GM12891 (cell line): ENCODE measurements at regions not wholly inside any gene's neighbourhood (a gene's known extent, or its start where the extent isn't known, plus 50 kb on each side); places are given as distances from the start of the nearest gene placed in this dataset.

Source experiments
- POLR2A ChIP-seq: IDR thresholded peaks from 2 replicates; pipeline ENCODE4 v1.6.1; 2011; ENCODE audit warnings: low read depth, low read length, control low read depth
- TAF1 ChIP-seq: IDR thresholded peaks from 2 replicates; pipeline ENCODE4 v1.6.1; 2011; ENCODE audit warnings: low read depth, low read length, control low read depth

DNA sequence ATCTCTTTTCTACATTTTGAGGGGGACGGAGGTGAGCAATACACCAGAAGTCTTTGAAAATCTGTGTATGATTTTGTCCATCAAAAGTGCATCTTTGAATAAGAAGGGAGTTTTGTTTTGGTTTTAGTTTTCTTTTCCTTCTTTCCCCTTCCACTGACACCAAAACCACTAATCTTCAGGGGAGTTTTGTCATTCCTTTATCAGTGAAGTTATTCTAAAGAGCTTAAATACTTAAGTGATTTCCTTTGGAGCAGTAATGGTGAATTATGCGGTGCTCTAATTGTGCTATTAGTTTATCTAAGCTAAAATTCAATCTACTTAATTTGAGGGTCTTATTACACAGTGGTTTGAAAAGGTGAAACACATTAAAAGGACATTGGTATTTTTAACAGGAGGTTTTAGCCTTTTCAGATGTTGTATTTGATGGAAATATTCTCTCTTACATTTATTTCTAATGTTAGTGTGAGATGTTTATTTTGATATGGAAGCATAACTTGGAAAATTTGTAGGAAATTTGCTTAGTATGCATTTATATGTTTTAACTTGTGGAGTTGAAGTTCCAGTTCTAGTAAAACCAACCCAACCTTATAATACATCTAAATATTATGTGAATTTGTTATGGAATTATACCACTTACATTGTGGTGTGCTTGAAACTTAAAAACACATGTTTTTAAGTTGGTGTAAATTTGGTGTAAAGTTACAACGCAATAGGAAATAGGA lies 124.9 kb downstream of the PCDH7 start:
- no peak for TF ChIP-seq POLR2A
- no peak for TF ChIP-seq TAF1
